Prostate gland (tissue), 2 donors: ENCODE measurements at regions not wholly inside any gene's neighbourhood (a gene's known extent, or its start where the extent isn't known, plus 50 kb on each side); places are given as distances from the start of the nearest gene placed in this dataset.
"Not testable (repeated sequence)": the region's sequence is repeated elsewhere in the genome, so short reads cannot be mapped to it uniquely, and the experiment has no call there.

ENCODE experiments used
- CTCF ChIP-seq, 4 experiments: fragments of 200-600 bp in 2 of 4; fragments of 450-650 bp in 2 of 4; sonication (generic) in 2 of 4; IDR thresholded peaks; 1 replicate in 3 of 4; 2 replicates in 1 of 4; pipeline ENCODE4 v1.5.1; 2016 to 2019; ENCODE audit warnings: antibody characterized with exemption in 4 of 4, mild to moderate bottlenecking in 2 of 4, moderate library complexity in 2 of 4
- POLR2A ChIP-seq: fragments of 450-650 bp; IDR thresholded peaks from one replicate; pipeline ENCODE4 v1.6.1; 2016; ENCODE audit warnings: antibody characterized with exemption, mild to moderate bottlenecking

- TF ChIP-seq CTCF (IDR thresholded peaks at IDR 0.05); POLR2A: not testable (repeated sequence)
These were observed 689.1 kb downstream of the TFAP2A start for GRCh38 chr6:9725776-9726175.
